Stomach smooth muscle (tissue), 2 donors: ENCODE measurements at regions not wholly inside any gene's neighbourhood (a gene's known extent, or its start where the extent isn't known, plus 50 kb on each side); places are given as distances from the start of the nearest gene placed in this dataset.
"Not testable (repeated sequence)": the region's sequence is repeated elsewhere in the genome, so short reads cannot be mapped to it uniquely, and the experiment has no call there.

ENCODE experiments used
- H3K27ac ChIP-seq: one replicate; pipeline ENCODE4 v1.7.0; 2013; ENCODE audit warnings: mild to moderate bottlenecking, low read length, inconsistent platforms
- H3K27me3 ChIP-seq, 2 donors: one replicate each; pipeline ENCODE4 v1.7.0; 2013; ENCODE audit warnings: low read length in 2 of 2; ENCODE audit not compliant: insufficient read depth in 2 of 2, control insufficient read depth in 1 of 2
- H3K36me3 ChIP-seq, 2 donors: one replicate each; pipeline ENCODE4 v1.7.0; 2013; ENCODE audit warnings: low read length in 2 of 2; ENCODE audit not compliant: control insufficient read depth in 2 of 2, insufficient read depth in 2 of 2
- H3K4me1 ChIP-seq: one replicate; pipeline ENCODE4 v1.7.0; 2013; ENCODE audit warnings: low read length; ENCODE audit not compliant: control insufficient read depth, insufficient read depth
- H3K4me3 ChIP-seq, 2 donors: one replicate each; pipeline ENCODE4 v1.7.0; 2013; ENCODE audit warnings: low read length in 2 of 2
- H3K9ac ChIP-seq, 2 donors: one replicate each; pipeline ENCODE4 v1.7.0; 2013; ENCODE audit warnings: low read length in 2 of 2, mild to moderate bottlenecking in 1 of 2
- H3K9me3 ChIP-seq, 2 donors: one replicate each; pipeline ENCODE4 v1.7.0; 2013; ENCODE audit warnings: low read length in 2 of 2; ENCODE audit not compliant: control insufficient read depth in 2 of 2
- donor health status: healthy.
- donor health status: Pancreatic carcinoma.

DNA sequence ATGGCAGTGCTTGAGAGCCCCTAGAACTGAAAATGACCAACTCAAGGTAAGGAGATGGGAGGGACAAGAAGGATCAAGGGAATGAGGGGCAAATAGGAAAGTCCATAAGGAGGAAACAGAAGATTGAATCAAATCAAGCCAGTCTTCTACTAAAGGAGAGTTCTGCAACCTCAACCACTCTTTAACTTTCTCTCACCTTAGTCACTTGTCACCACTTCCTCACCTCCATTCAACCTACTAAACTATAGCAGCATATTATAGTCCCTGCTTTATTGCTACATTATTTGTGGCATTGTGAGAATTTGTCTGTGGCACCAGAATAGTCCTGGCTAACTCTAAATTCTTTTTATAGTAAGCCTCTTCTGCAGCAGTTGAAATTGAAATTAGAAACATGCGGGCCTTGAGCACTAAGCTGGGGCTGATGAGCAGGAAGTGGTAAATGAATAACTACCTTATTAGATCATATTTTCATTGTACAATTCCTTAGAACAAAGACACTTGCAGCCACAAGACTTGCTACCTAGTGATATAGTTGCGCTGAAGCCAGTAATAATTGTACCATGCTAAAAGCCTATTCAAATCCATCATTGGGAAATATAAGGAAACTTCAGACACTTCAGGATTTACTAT, 336.9 kb downstream of the ZNF674 start:
- no peak overlapping the region for H3K27ac ChIP-seq

DNA sequence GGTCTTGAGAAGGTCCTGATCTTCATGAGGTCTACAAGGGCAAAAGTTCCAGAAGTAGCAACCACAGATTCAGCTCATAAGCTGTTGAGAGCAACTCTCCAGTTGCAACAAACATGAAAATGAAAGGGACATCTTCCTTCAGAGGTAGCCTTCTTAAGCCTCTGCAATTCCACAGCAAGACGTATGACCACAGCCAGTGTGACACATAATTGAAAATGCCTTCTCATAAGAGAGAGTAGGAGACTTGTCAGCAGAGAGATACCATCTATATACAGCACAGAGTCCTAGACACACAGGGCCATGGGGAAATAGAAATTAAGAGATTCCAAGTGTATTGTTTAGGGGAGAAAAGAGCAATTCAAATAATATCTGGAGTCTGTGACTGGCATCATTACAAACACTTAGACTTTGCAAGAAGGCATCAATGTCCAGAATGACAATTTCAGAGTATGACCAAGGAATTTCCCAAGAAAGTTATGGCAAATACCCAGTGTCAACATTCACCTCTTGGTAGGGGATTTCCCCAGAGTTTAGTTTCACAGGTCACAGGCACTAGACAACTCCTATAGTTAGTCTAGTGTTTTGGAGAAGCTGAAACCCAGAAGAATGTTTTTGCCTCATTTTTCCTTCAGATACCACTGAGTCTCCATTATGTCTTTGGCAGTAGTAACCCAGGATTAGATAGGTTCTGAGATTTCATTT, 340.3 kb downstream of the ZNF674 start:
- Histone ChIP-seq H3K9me3 (no peaks in the 10 kb centered on the region), H3K27me3 (peaks cover 0 to 4% of the 10 kb centered on the region in 2 donors), H3K9ac (no peak overlapping the region), H3K4me3 (no peak overlapping the region), H3K36me3 (no peaks in the 10 kb centered on the region), H3K4me1 (no peaks in the 10 kb centered on the region), H3K27ac (no peak overlapping the region)

More for the DNA sequence above, 336.9 kb downstream of the ZNF674 start:
- no peaks in the 10 kb centered on the region for H3K9me3 ChIP-seq
- H3K36me3 ChIP-seq, result no peaks in the 10 kb centered on the region
- H3K4me3 ChIP-seq, result no peak overlapping the region
- peaks cover 0 to 2% of the 10 kb centered on the region in 2 donors for H3K27me3 ChIP-seq
- H3K4me1 ChIP-seq, result no peaks in the 10 kb centered on the region
- H3K9ac ChIP-seq, result no peak overlapping the region

DNA sequence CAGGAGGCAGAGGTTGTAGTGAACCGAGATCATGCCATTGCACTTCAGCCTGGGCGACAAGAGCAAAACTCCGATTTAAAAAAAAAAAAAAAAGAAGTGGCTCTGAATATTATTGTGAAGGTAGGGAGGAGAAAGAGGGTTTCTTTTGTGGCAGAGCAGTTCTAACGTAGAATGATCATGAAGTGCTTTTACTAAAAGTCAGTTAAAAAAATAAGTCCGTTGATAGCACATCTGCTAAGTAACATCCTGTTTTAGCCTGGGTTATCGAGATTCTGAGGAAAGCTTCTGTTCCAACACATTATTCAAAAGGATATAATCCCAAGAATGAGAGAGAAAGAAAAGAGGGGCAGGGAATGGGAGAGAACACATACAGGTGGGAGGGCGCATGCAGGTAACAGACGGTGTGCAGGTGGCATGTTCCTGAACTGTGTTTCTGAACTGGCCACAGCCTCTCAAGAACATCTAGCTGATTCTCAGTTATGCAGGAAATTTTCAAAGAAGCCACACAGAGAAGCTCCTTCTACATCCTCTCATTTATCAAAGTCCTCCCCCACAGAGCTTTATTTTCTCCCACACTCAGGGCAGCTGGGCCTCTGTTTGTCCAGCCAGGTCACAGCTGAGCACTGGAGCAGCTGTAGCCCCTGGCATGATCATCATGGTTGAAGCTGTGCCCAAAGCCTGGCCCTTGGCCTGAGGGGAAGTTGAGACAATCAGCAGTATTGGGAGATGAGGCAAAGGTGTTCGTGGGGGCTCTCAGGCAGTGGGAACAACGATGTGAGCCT, 342.3 kb downstream of the ZNF674 start:
- Histone ChIP-seq H3K4me1 (no peaks in the 10 kb centered on the region), H3K27me3 (peaks cover 0 to 3% of the 10 kb centered on the region in 2 donors), H3K36me3 (no peaks in the 10 kb centered on the region), H3K27ac (no peak overlapping the region), H3K9me3 (no peaks in the 10 kb centered on the region), H3K4me3 (no peak overlapping the region), H3K9ac (no peak overlapping the region)

DNA sequence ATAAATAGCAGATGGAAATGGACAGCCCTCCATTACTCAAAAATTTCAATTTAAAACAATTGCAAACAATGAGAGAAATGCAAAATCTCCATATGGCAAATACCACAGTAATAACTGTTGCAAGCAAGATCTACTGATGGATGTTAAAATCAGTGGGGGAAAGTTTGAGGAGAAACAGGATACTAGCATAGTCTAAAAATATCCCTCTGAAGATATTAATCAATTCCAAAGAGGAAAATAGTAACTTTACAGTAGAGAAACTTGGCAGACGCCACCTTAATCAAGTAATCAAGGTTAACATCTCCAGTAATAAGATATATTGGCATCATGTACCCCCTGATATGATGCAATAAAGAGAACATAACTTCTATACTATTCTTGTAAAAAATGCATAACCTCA, 344.8 kb downstream of the ZNF674 start:
- Histone ChIP-seq H3K27me3 (peaks cover 0 to 2% of the 10 kb centered on the region in 2 donors), H3K36me3 (no peaks in the 10 kb centered on the region), H3K4me1 (no peaks in the 10 kb centered on the region), H3K9me3 (no peaks in the 10 kb centered on the region), H3K27ac (no peak overlapping the region), H3K9ac (no peak overlapping the region), H3K4me3 (no peak overlapping the region)

DNA sequence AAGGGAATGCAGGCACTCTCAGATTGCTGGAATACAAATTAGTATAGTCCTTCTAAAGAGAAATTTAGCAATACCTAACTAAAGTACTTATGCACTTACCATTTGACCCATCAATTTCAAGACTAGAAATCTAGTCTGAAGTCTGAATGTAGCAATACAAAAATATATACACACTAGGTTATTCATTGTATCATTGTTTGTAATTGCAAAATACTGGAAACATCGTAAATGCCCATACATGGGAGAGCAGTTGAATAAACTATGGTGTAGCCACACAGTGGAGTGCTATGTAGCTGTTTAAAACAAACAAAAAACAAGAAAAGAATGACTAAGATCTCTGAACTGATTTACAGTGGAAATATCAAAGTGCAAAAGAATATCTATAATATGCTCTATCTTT, 346.4 kb downstream of the ZNF674 start:
- H3K27ac ChIP-seq, result no peak overlapping the region
- H3K27me3 ChIP-seq, result peaks cover 0 to 2% of the 10 kb centered on the region in 2 donors
- H3K4me1 ChIP-seq, result no peaks in the 10 kb centered on the region
- no peak overlapping the region for H3K4me3 ChIP-seq
- H3K9me3 ChIP-seq, result peaks cover 0 to 6% of the 10 kb centered on the region in 2 donors
- H3K9ac ChIP-seq, result no peak overlapping the region
- H3K36me3 ChIP-seq, result no peaks in the 10 kb centered on the region

DNA sequence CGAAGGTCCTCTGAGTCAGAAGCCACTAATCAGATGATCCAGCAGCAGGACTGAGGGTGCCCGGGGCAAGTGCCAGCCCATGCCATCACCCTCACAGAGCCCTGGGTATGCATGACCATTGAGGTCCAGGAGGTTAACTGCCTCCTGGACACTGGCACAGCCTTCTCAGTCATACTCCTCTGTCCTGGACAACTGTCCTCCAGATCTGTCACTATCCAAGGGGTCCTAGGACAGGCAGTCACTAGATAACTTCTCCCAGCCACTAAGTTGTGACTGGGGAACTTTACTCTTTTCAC, 358.5 kb downstream of the ZNF674 start:
- not testable (repeated sequence) for H3K27me3 ChIP-seq, H3K9me3 ChIP-seq, H3K4me1 ChIP-seq

DNA sequence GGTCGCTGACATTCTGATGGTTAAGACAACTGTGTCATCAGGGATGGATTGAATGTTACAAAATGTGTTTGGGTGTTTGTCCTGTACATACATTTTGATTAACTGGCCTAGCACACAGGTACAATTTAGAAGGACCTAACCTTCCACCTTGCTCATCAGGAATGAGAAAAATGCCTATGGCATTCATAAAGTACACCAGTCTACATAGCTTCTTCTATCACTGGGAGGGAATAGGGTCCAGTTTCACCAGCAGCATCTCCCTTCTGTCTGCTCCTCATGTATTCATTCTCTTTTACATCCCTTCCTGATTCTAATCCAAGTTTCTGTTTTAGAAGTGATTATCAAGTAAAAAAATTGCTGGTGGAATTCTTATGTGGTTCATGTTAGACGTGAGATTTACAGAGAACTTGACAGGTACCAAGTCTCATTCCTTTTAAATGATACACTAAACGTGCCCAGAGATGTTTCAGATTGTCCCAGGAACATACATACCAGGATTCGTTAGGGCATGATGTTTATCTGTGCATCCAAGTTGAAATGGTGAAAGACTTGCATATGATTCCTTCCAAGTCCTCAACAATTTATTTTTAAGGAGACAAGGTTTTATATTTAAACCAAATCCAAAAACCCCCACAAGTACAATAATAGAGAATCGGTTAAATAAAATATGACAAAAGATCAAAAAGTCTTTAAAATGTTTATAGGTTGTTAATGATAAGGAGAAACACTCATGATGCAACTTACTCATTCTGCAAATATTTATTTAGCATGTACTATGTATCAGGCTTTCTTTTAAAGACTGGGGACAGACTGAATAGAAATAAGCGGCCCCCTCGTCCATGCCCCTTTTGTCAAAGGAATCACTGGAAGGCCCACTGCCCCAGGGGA, 359.1 kb downstream of the ZNF674 start:
- Histone ChIP-seq H3K36me3 (no peaks in the 10 kb centered on the region), H3K27ac (no peak overlapping the region), H3K9ac (no peak overlapping the region), H3K4me1 (no peaks in the 10 kb centered on the region), H3K27me3 (no peaks in the 10 kb centered on the region), H3K9me3 (no peaks in the 10 kb centered on the region), H3K4me3 (no peak overlapping the region)

More for the DNA sequence above, 358.5 kb downstream of the ZNF674 start:
- H3K9ac ChIP-seq, H3K36me3 ChIP-seq, H3K27ac ChIP-seq, H3K4me3 ChIP-seq: not testable (repeated sequence)

DNA sequence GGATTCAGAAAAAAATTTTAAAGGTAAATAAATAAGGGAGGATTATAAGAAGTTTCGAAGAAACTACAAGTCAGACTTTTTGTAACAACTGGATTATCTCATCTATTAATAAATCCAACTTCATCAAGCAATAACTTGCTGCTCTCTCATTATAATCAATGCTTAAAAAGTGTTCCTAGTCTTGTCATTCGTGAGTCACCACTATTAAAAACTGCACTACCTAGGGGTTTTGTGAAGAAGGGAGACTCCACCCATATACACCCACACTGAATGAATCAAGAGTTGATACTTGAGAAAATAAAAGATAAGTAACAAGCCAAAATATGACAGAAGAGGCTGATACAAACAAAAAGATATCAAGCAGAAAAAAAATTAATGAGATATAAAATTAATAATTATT, 360.5 kb downstream of the ZNF674 start:
- Histone ChIP-seq H3K4me1 (no peaks in the 10 kb centered on the region), H3K27ac (no peak overlapping the region), H3K27me3 (no peaks in the 10 kb centered on the region), H3K9me3 (no peaks in the 10 kb centered on the region), H3K36me3 (no peaks in the 10 kb centered on the region), H3K9ac (no peak overlapping the region), H3K4me3 (no peak overlapping the region)

DNA sequence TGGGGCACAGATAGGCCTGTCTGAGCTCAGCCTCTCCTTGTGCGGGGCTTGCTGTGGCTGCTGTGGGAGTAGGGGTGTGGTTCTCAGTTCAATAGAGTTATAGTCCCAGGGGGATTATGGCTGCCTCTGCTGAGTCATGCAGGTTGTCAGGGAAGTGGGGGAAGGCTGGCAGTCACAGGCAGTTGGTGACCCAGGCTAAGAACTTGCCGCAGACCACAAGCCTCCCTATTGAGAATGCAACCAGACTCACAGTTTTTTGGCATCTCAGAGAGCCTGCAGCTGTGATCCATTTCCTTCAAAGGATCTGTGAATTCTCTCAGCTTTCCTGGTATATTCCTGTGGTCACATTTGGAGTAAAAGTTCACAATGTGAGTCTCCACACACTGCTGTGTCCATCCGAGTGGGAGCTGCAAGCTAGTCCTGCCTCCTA, 364.9 kb downstream of the ZNF674 start:
- Histone ChIP-seq H3K36me3 (no peaks in the 10 kb centered on the region), H3K27me3 (no peaks in the 10 kb centered on the region), H3K9me3 (no peaks in the 10 kb centered on the region), H3K4me3 (no peak overlapping the region), H3K27ac (no peak overlapping the region), H3K9ac (no peak overlapping the region), H3K4me1 (no peaks in the 10 kb centered on the region)

DNA sequence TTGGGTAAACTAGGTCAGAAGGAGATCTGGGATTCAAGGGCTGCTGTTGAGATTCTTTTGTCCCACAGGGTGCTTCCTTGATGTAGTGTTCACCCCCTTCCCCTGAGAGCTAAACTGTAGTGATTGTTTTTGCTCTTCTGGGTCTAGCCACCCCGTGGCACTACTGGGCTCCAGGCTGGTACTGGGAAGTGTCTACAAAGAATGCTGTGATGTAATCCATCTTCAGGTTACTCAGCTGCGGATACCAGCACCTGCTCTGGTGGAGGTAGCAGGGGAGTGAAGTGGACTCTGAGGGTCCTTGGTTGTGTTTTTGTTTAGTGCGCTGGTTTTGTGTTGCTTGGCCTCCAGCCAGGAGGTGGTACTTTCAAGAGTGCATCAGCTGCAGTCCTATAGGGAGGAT, 365.5 kb downstream of the ZNF674 start:
- Histone ChIP-seq H3K27ac (no peak overlapping the region), H3K27me3 (no peaks in the 10 kb centered on the region), H3K4me3 (no peak overlapping the region), H3K36me3 (no peaks in the 10 kb centered on the region), H3K4me1 (no peaks in the 10 kb centered on the region), H3K9me3 (no peaks in the 10 kb centered on the region), H3K9ac (no peak overlapping the region)
